Activated CD8-positive, alpha-beta memory T cell treated with anti-CD3 and anti-CD28 coated beads for 36 hours (primary cell): ENCODE measurements at regions not wholly inside any gene's neighbourhood (a gene's known extent, or its start where the extent isn't known, plus 50 kb on each side); places are given as distances from the start of the nearest gene placed in this dataset.

ENCODE experiments used
- CTCF ChIA-PET: fragments of 350-600 bp; sonication (Branson Sonifier 250); formaldehyde crosslinking; loops from one replicate; lab custom pipeline; 2021; ENCODE audit warnings: antibody characterized with exemption; lab: Charles Lee
- POLR2A ChIA-PET: fragments of 350-600 bp; sonication (Branson Sonifier 250); formaldehyde crosslinking; loops from one replicate; lab custom pipeline; 2021; ENCODE audit warnings: antibody characterized with exemption; lab: Charles Lee

GRCh38 chr2:221876016-221876415 lies 303.9 kb upstream of the EPHA4 start:
- CTCF ChIA-PET: no interaction called here
- POLR2A ChIA-PET: no interaction called here

GRCh38 chr2:221874444-221874843 lies 302.3 kb upstream of the EPHA4 start:
- CTCF ChIA-PET: no interaction called here
- POLR2A ChIA-PET: no interaction called here

DNA sequence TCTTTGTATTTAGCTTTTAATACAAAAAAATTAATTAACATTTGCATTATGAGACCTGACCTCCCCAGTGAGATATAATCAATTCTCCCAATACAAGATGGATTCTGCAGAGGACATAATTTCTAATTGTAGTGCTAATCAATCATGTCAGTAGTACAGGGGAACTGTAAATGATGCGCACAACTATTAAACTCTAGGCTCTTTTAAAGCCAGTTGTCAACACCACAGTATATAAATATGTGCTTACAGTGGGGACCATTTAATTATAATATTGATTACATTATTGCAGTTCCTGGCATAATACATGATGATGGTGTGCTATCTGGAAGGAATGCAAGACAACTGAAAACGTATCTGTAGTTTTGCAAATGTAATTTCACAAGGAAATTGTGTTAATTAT lies 285.6 kb upstream of the EPHA4 start:
- ChIA-PET CTCF (no interaction called here), POLR2A (no interaction called here)

DNA sequence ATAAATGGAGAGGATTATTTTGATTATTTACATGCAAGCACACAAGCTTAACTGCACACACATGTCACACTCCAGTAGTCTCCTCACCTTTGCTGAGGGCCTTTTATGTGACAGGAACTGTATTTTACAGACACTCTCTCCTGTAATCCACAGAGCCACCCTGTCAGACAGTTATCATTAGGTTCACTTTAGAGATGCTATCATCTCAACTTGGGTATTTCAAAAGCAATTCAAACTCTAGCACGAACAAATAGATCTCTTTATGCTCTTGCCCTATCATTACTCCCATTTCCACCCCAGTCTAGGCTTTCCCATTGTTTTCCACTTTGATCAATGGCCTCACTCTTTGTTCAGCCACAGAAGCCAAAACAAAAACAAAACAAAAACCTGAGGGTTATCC lies 281.2 kb upstream of the EPHA4 start:
- ChIA-PET CTCF (no interaction called here), POLR2A (no interaction called here)

GRCh38 chr2:221851531-221852045 lies 279.5 kb upstream of the EPHA4 start:
- ChIA-PET POLR2A (no interaction called here), CTCF (no interaction called here)

DNA sequence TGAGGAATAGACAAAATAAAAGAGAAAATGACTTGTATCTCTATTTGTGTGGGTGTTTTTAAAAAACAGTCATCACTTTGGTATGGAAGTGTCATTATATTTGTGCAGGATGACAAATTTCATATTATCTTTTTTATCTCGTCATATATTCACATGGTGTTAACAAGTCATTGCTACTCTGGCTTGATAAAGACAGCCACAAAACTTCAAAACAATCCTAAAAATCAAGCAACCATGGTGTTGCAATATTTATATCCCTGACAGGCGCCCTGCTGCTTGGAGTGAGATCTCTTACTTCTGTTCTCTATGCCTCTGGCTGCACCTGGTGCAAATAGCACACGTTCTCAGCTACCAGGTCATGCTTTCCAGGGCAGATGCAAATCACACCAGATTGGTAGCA lies 278.0 kb upstream of the EPHA4 start:
- ChIA-PET POLR2A (no interaction called here), CTCF (no interaction called here)

DNA sequence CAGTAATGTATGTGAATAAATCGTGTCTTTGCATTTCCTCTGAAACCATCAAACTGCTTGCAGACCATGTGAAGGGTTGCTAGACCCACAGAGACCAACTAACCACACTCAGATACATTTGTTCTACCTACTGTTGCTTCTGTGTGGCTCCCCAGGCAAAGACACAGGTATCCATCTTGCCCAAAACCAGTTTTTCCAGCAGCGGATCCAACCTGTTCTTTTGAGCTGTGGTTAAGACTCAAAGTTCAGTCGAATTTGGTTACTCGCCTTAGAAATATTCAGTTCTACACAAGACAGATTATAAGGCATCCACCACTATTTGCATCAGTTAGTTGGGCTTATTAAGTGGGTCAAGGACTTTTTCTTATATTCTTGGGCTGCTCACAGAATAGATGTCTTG lies 276.2 kb upstream of the EPHA4 start:
- CTCF ChIA-PET: no interaction called here
- POLR2A ChIA-PET: no interaction called here

- POLR2A ChIA-PET: no interaction called here
- CTCF ChIA-PET: no interaction called here
Observed at GRCh38 chr2:221845021-221845365, 272.9 kb upstream of the EPHA4 start.

DNA sequence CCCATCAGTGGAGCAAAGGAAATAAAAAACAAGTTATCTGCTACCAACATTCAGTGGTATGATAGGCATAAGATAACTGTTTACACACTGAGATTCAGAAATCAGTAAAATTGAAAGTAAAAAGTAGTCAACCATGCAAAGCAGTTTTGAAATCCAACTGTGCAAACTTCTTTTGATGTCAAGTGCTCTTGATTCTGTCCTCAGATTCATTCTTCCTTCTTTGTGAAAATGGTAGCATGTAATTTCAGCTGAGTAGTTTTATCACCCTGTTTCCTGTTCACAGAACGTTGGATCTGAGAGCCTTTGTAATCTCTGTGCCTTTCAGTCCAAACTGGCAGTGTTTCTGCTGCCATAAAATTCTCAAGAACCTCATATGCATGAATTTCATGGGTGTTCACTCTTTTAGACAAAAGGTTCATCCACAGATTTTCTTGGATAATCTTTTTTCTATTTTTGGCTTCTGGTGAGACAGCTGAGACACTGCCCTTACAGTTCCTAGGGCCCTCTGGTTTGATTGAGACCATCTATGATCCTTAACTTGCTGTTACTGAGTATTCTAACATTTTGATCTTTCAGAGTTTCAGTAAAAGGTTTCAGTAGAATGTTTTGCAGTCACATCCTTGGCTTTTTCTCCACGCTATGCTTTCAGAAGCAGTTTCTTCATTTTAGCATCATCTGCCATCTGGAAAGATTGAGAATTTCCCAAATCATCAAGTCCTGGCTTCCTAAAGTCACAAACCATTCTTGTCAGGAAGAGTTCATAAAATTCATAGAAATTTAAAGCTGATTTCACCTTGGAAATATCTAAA lies 272.3 kb upstream of the EPHA4 start:
- CTCF ChIA-PET: no interaction called here
- POLR2A ChIA-PET: no interaction called here

GRCh38 chr2:221836095-221836494 lies 264.0 kb upstream of the EPHA4 start:
- CTCF ChIA-PET: no interaction called here
- POLR2A ChIA-PET: no interaction called here

DNA sequence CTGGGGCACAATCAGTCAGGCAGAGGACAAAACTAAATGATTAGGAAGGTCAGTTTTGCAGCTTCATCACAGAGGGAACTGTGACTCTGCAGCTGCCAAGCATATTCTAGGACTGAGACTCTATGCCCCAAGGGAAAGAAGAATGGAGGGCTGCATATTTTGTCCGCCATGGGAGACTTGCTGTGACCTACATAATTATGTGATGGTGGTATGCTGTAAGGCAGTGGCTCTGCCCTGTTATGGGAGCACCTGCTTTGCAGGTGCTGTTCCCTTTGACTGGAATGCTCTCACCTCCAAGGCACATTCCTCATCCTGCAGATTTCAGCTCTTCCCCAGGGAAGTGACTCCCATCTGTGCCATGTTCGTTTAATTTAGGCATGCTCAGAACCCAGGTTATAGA lies 261.9 kb upstream of the EPHA4 start:
- POLR2A ChIA-PET: no interaction called here
- CTCF ChIA-PET: no interaction called here

GRCh38 chr2:221831051-221831450 lies 258.9 kb upstream of the EPHA4 start:
- CTCF ChIA-PET: no interaction called here

GRCh38 chr2:221822416-221822815 lies 250.3 kb upstream of the EPHA4 start:
- ChIA-PET CTCF (no interaction called here), POLR2A (no interaction called here)

More at GRCh38 chr2:221831051-221831450, 258.9 kb upstream of the EPHA4 start:
- POLR2A ChIA-PET: no interaction called here

DNA sequence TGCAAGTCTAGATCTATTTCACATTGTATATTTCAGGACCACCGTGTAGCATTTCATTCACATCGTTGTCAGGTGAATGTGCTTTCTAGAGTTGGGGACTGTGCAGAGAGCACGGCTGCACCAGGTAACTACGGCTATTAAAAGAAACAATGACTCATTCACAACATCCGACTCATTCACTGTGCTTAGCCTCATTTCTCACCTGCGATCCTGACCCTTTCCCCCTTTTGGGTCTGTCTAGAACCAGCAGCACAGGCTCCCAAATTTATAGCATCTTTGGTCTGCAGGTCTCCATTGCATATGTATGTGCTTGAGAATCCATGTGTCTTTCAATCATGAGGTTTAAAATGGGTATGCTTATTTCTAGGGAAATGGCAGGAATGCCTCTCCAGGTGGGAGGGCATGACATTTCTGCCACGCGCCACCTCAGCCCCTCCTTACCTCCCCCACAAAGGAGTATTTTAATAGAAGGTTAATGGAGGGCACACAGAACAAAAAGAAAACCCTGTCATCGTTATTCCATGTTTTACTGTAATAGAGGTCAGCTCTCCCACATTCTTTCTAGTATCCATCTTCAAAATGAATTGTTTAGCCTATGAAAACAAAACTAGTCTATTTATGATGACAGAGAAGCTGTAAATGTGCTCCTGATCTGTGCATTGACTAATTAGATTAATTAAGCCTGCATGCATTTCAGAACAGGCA lies 246.7 kb upstream of the EPHA4 start:
- ChIA-PET CTCF (no interaction called here), POLR2A (no interaction called here)

DNA sequence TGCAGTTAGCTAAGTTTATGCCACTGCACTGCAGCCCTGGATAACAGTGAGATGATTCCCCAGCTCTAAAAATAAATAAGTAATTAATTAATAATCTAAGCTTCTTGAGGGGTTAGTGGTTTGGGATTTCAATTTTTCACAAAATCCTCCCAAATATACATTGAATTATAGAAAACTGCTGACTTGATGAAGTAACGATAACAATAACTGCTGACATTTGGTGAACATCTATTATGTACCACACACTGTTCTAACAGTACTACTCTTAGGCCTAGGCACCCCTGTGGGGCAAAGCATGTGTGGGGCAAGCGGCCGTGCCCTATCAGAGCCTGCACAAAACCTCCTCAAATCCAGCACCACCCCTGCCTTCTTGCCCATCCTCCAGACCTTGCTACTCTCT lies 245.8 kb upstream of the EPHA4 start:
- CTCF ChIA-PET: no interaction called here
- POLR2A ChIA-PET: no interaction called here

DNA sequence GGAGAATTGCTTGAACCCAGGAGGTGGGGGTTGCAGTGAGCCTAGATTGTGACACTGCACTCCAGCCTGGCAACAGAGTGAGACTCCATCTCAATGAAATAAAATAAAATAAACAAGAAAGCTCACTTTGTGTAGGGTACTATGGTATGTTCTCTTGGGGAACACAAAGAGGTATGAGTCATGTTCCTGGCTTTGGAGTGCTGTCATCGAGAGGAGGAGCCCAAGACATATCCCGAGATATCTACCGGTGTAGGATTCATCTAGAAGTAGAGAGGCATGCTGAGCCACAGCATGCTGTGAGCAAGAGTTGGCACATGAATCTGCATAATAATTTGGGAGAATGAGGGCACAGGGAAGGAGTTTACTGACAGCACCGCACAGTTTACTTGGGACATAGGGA lies 244.9 kb upstream of the EPHA4 start:
- POLR2A ChIA-PET: no interaction called here
- CTCF ChIA-PET: no interaction called here

DNA sequence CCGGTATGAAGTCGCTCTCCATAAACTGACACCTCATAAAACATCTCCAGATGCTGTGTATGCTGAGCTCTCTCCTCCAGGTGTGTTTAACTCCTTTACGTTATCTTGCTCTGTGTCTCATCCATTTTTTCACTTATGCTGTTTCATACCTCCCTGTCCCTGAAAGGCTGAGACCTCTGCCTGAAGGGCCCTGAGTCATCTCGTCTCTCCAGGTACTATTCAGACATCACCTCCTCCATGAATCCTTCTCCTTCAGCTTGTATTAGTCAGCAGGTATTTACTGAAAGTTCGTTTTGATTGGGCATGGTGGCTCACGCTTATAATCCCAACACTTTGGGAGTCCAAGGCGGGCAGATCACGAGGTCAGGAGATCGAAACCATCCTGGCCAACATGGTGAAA lies 244.5 kb upstream of the EPHA4 start:
- ChIA-PET CTCF (no interaction called here), POLR2A (no interaction called here)

DNA sequence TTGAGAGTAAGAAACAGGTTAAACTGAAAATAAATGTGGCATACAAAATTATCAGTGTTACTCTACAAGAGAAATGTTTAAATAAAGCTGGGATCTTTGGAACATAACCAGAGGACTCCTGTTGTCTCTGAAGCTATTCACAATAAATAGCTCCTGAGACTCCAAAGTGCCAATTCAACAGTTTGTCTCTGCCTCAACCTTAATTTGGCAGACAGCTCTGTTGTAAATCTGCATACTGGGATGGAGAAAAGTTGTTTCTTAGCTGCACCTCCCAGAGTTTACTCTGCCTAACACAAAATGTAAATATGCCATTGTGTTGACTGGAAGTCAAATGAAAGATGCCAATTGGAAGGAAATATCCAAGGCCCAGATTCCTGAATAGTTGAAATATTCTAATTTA lies 238.5 kb upstream of the EPHA4 start:
- ChIA-PET CTCF (no interaction called here), POLR2A (no interaction called here)

DNA sequence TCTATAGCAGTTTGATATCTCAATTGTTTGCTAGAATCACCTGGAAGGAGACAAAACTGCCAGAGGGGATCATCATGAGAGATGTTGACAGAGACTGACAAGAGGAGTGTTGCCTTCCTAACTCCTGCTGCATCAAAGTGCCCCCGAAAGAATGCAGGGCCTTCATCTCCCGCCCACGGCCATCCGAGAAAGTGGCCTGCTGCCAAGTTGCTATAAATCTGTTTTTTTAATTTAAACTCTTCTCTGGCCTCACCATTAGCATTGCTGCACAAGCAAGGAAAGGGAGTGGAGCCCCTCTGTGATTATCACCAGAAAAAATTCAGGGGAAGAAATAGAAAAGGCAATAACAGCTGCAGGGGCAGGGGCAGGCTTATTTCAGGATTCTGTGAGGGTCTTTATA lies 238.1 kb upstream of the EPHA4 start:
- CTCF ChIA-PET: no interaction called here

DNA sequence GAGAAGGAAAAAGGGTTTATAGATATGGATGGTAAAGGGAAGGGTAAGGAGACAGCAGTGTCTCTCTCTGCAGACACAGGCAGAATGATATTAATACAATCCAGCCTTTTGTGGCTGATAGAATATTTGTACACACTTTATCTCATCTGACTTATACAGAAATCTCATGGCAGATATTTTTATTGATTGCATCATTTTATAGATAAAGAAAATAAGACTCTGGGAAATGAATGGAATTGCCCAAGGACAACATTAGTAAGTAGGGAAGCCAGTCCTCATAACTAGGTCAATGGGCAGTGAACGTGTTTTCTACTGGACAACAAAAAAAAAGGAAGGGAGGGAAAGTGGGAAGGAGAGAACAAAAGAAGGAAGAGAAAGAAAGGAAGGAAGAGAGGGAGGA lies 236.4 kb upstream of the EPHA4 start:
- CTCF ChIA-PET: no interaction called here

More for the DNA sequence above, 238.1 kb upstream of the EPHA4 start:
- POLR2A ChIA-PET: no interaction called here

DNA sequence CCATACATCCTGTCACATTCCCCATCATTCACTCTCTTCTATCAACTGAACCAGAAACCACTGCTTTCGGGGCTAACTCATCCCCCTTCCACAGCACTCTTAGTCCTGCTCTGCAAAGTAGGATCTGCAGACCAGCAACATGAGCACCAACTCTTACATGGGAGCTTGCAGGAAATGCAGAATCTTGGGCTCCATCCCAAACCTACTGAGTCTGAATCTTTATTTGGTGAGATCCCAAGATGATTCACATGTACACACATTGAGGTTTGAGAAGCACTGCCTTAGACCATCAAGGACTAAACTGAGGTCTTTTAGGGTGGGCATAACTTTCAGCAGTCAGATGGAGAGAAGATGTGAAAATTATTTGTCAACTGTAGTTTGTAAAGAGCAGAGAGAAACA lies 235.6 kb upstream of the EPHA4 start:
- ChIA-PET CTCF (no interaction called here), POLR2A (no interaction called here)

More for the DNA sequence above, 236.4 kb upstream of the EPHA4 start:
- POLR2A ChIA-PET: no interaction called here
